HCT116 (cell line): ENCODE measurements at regions not wholly inside any gene's neighbourhood (a gene's known extent, or its start where the extent isn't known, plus 50 kb on each side); places are given as distances from the start of the nearest gene placed in this dataset.

Source experiments
- ATAC-seq: fragments of 200-7000 bp; cut with Tn5 transposase; 2 replicates; pipeline ENCODE4 v1.9.1; 2020; ENCODE audit warnings: mild to moderate bottlenecking, moderate library complexity
- BruUV-seq: library from RNA; stranded (reverse); fragments of 400-500 nt; replicated peaks from 2 replicates; lab custom pipeline; 2021; lab: Mats Ljungman, UMichigan
- CTCF ChIA-PET: fragments of 300-600 bp; sonication (Branson Sonifier 250); formaldehyde crosslinking; loops from one replicate; lab custom pipeline; 2021; ENCODE audit warnings: antibody characterized with exemption; lab: Charles Lee
- POLR2A ChIA-PET: fragments of 300-600, 350-600 bp; sonication (Branson Sonifier 250); formaldehyde crosslinking; loops from one replicate; lab custom pipeline; 2021; ENCODE audit warnings: antibody characterized with exemption; lab: Charles Lee
- RAD21 ChIA-PET, 2 experiments: fragments of 300-600 bp; sonication (Branson Sonifier 250); formaldehyde crosslinking; loops; one replicate each; lab custom pipeline; 2023; ENCODE audit warnings: low total read pairs in 2 of 2; ENCODE audit not compliant: uncharacterized antibody in 2 of 2, unreplicated experiment in 2 of 2, low non-redundant PET in 1 of 2; lab: Charles Lee
- DNase-seq: peaks from one replicate; pipeline ENCODE4 v3.0.0-alpha.2; 2010; ENCODE audit warnings: low read depth, low spot score
- H2AFZ ChIP-seq: fragments of 200-600 bp; shearing (Covaris generic), sonication (generic); 2 replicates; pipeline ENCODE4 v1.6.1; 2017; ENCODE audit warnings: low read depth, mixed run types, mixed read lengths, antibody characterized with exemption, low read length; ENCODE audit not compliant: poor library complexity, severe bottlenecking
- H3K27ac ChIP-seq: 2 replicates; pipeline ENCODE4 v1.5.1; 2012; ENCODE audit warnings: low read depth, low read length
- H3K27me3 ChIP-seq: fragments of 200-600 bp; sonication (generic); 2 replicates; pipeline ENCODE4 v1.6.1; 2016; ENCODE audit warnings: mixed run types, low read length, mixed read lengths; ENCODE audit not compliant: insufficient read depth
- H3K36me3 ChIP-seq, 2 experiments: fragments of 200-500 bp in 1 of 2; fragments of 200-600 bp in 1 of 2; sonication (Bioruptor generic) in 1 of 2; sonication (generic) in 1 of 2; 2 replicates each; pipeline versions ENCODE4 v1.5.1 to v1.6.1; 2014 to 2016; ENCODE audit warnings: low read length in 2 of 2, inconsistent platforms in 1 of 2, mixed read lengths in 1 of 2, mixed run types in 1 of 2; ENCODE audit not compliant: insufficient read depth in 2 of 2, control insufficient read depth in 1 of 2
- H3K4me1 ChIP-seq, 2 experiments: fragments of 200-600 bp in 1 of 2; sonication (generic) in 1 of 2; 2 replicates each; pipeline versions ENCODE4 v1.5.1 to v1.6.1; 2012 to 2017; ENCODE audit warnings: low read length in 2 of 2, inconsistent platforms in 1 of 2, mild to moderate bottlenecking in 1 of 2, mixed read lengths in 1 of 2, mixed run types in 1 of 2, moderate library complexity in 1 of 2; ENCODE audit not compliant: insufficient read depth in 2 of 2, control insufficient read depth in 1 of 2
- H3K4me2 ChIP-seq: fragments of 200-600 bp; sonication (generic); 2 replicates; pipeline ENCODE4 v1.6.1; 2017; ENCODE audit warnings: mixed run types, low read length, mixed read lengths
- H3K4me3 ChIP-seq, 2 experiments: fragments of 200-600 bp in 1 of 2; sonication (generic) in 1 of 2; replicated peaks in 1 of 2; 2 replicates each; pipeline ENCODE4 v1.5.1; 2011 to 2016; ENCODE audit warnings: low read length in 2 of 2, control low read depth in 1 of 2, low read depth in 1 of 2, mild to moderate bottlenecking in 1 of 2, mixed read lengths in 1 of 2, mixed run types in 1 of 2
- H3K79me2 ChIP-seq: fragments of 200-600 bp; sonication (generic); 2 replicates; pipeline ENCODE4 v1.6.1; 2017; ENCODE audit warnings: mild to moderate bottlenecking, mixed run types, low read length, moderate library complexity, mixed read lengths; ENCODE audit not compliant: insufficient read depth
- H3K9ac ChIP-seq: fragments of 200-600 bp; sonication (generic); 2 replicates; pipeline ENCODE4 v1.6.1; 2016; ENCODE audit warnings: low read length, mixed read lengths
- H3K9me2 ChIP-seq: fragments of 200-600 bp; sonication (generic), shearing (Covaris generic); 2 replicates; pipeline ENCODE4 v1.6.1; 2017; ENCODE audit warnings: mixed run types, mild to moderate bottlenecking, moderate library complexity; ENCODE audit not compliant: insufficient read depth
- H3K9me3 ChIP-seq, 2 experiments: fragments of 200-500 bp in 1 of 2; fragments of 200-600 bp in 1 of 2; sonication (Bioruptor generic) in 1 of 2; sonication (generic) in 1 of 2; 2 replicates each; pipeline ENCODE4 v1.6.1; 2014 to 2017; ENCODE audit warnings: low read length in 2 of 2, mixed read lengths in 2 of 2, inconsistent platforms in 1 of 2, low read depth in 1 of 2, mild to moderate bottlenecking in 1 of 2, mixed run types in 1 of 2, moderate library complexity in 1 of 2; ENCODE audit not compliant: control insufficient read depth in 1 of 2, insufficient read depth in 1 of 2
- H4K20me1 ChIP-seq: fragments of 200-600 bp; sonication (generic), shearing (Covaris generic); 2 replicates; pipeline ENCODE4 v1.6.1; 2017; ENCODE audit warnings: mixed run types, mild to moderate bottlenecking, moderate library complexity; ENCODE audit not compliant: insufficient read depth
- CEBPB ChIP-seq: IDR thresholded peaks from 2 replicates; pipeline ENCODE4 v1.6.1; 2012; ENCODE audit warnings: low read depth
- ELF1 ChIP-seq: IDR thresholded peaks from 2 replicates; pipeline ENCODE4 v1.6.1; 2012; ENCODE audit warnings: low read depth, borderline replicate concordance
- EZH2phosphoT487 ChIP-seq: fragments of 200-600 bp; IDR thresholded peaks from 2 replicates; pipeline ENCODE4 v1.6.1; 2018; ENCODE audit warnings: antibody characterized with exemption, borderline replicate concordance
- FOSL1 ChIP-seq: IDR thresholded peaks from 2 replicates; pipeline ENCODE4 v1.6.1; 2012; ENCODE audit warnings: low read depth
- JUND ChIP-seq: IDR thresholded peaks from 2 replicates; pipeline ENCODE4 v1.6.1; 2012
- MAX ChIP-seq: IDR thresholded peaks from 2 replicates; pipeline ENCODE4 v1.6.1; 2012
- POLR2A ChIP-seq: IDR thresholded peaks from 2 replicates; pipeline ENCODE4 v1.7.0; 2011; ENCODE audit warnings: borderline replicate concordance; ENCODE audit not compliant: insufficient read depth, insufficient read length; ENCODE audit errors: extremely low read depth
- POLR2AphosphoS5 ChIP-seq: IDR thresholded peaks from 2 replicates; pipeline ENCODE4 v1.6.1; 2011; ENCODE audit warnings: mild to moderate bottlenecking, low read depth, low read length, moderate library complexity
- REST ChIP-seq: IDR thresholded peaks from 2 replicates; pipeline ENCODE4 v1.6.1; 2012; ENCODE audit warnings: low read depth
- SIN3A ChIP-seq: IDR thresholded peaks from 2 replicates; pipeline ENCODE4 v1.6.1; 2012; ENCODE audit warnings: low read depth
- SP1 ChIP-seq: IDR thresholded peaks from 2 replicates; pipeline ENCODE4 v1.6.1; 2012; ENCODE audit warnings: low read depth
- SRF ChIP-seq: IDR thresholded peaks from 2 replicates; pipeline ENCODE4 v1.6.1; 2012; ENCODE audit warnings: low read depth
- TCF7L2 ChIP-seq: IDR thresholded peaks from 2 replicates; pipeline ENCODE4 v1.7.0; 2011; ENCODE audit warnings: borderline replicate concordance, inconsistent platforms; ENCODE audit not compliant: insufficient read depth, insufficient read length; ENCODE audit errors: extremely low read depth
- YY1 ChIP-seq: IDR thresholded peaks from 2 replicates; pipeline ENCODE4 v1.6.1; 2011; ENCODE audit warnings: low read length, low read depth, moderate library complexity, mild to moderate bottlenecking; ENCODE audit not compliant: insufficient replicate concordance; ENCODE audit errors: extremely low read depth
- ZFX ChIP-seq: fragments of 450-650 bp; IDR thresholded peaks from 2 replicates; pipeline ENCODE4 v1.6.1; 2017
- ZNF274 ChIP-seq: fragments of 200-500 bp; sonication (Bioruptor generic); IDR thresholded peaks from 2 replicates; pipeline ENCODE4 v1.6.1; 2014; ENCODE audit warnings: mild to moderate bottlenecking, low read depth, low read length, inconsistent platforms
- intact Hi-C: fragments of 100-400 bp; cut with micrococcal nuclease; formaldehyde crosslinking; loops from 2 replicates; pipeline ENCODE4 v1.10.0; 2022
- TF ChIP-seq, protein P1 (sequence below), 3 experiments: fragments of 200-600 bp in 1 of 3; sonication (generic) in 1 of 3; IDR thresholded peaks in 2 of 3; conservative IDR thresholded peaks in 1 of 3; 2 replicates each; pipeline ENCODE4 v1.5.1; 2012 to 2017; ENCODE audit warnings: low read depth in 2 of 3, low read length in 2 of 3, antibody characterized with exemption in 1 of 3, borderline replicate concordance in 1 of 3, control low read depth in 1 of 3, mild to moderate bottlenecking in 1 of 3, mixed read lengths in 1 of 3, mixed run types in 1 of 3, moderate library complexity in 1 of 3; ENCODE audit not compliant: insufficient read depth in 1 of 3

GRCh38 chr2:74762789-74763188 is 71.1 kb upstream of the HK2 start:
- H3K79me2 ChIP-seq: no peaks in the 10 kb centered on the region
- H3K4me2 ChIP-seq: no peak overlapping the region
- BruUV-seq: no TSS peak
- CTCF ChIA-PET: no interaction called here
- no peak for DNase-seq
- peak; percentile 46; the same call in 1 of the 2 replicates for ATAC-seq
- H3K27ac ChIP-seq: no peak overlapping the region
- no peak overlapping the region for H2AFZ ChIP-seq
- no peaks in the 10 kb centered on the region for H3K9me3 ChIP-seq
- no peaks in the 10 kb centered on the region for H4K20me1 ChIP-seq
- H3K27me3 ChIP-seq: no peaks in the 10 kb centered on the region
- POLR2A ChIA-PET: no interaction called here
- H3K9me2 ChIP-seq: no peaks in the 10 kb centered on the region
- intact Hi-C loops: no loop called here
- H3K4me1 ChIP-seq: no peaks in the 10 kb centered on the region
- H3K9ac ChIP-seq: no peak overlapping the region
- no peaks in the 10 kb centered on the region for H3K36me3 ChIP-seq
- TF ChIP-seq FOSL1: no peak
- TF ChIP-seq, protein P1, sequence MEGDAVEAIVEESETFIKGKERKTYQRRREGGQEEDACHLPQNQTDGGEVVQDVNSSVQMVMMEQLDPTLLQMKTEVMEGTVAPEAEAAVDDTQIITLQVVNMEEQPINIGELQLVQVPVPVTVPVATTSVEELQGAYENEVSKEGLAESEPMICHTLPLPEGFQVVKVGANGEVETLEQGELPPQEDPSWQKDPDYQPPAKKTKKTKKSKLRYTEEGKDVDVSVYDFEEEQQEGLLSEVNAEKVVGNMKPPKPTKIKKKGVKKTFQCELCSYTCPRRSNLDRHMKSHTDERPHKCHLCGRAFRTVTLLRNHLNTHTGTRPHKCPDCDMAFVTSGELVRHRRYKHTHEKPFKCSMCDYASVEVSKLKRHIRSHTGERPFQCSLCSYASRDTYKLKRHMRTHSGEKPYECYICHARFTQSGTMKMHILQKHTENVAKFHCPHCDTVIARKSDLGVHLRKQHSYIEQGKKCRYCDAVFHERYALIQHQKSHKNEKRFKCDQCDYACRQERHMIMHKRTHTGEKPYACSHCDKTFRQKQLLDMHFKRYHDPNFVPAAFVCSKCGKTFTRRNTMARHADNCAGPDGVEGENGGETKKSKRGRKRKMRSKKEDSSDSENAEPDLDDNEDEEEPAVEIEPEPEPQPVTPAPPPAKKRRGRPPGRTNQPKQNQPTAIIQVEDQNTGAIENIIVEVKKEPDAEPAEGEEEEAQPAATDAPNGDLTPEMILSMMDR (IDR thresholded peaks at IDR 0.05 in 2 of 3, conservative IDR thresholded peaks at IDR 0.05 in 1 of 3; ENCODE audit: borderline replicate concordance in 1 of 3, insufficient read depth in 1 of 3, low read depth in 2 of 3, low read length in 2 of 3): peak in 1 of 3 experiments; percentile 22; a peak in 1 of 6 replicates
- RAD21 ChIA-PET: no interaction called here
- H3K4me3 ChIP-seq: no peak overlapping the region

- Histone ChIP-seq H3K27ac (no peak overlapping the region), H3K9me3 (no peaks in the 10 kb centered on the region), H3K79me2 (no peaks in the 10 kb centered on the region), H3K4me2 (no peak overlapping the region), H3K4me3 (no peak overlapping the region), H2AFZ (no peak overlapping the region), H3K4me1 (no peaks in the 10 kb centered on the region), H3K9me2 (no peaks in the 10 kb centered on the region), H3K27me3 (no peaks in the 10 kb centered on the region), H3K9ac (no peak overlapping the region), H4K20me1 (no peaks in the 10 kb centered on the region), H3K36me3 (no peaks in the 10 kb centered on the region)
- ChIA-PET POLR2A (no interaction called here), RAD21 (no interaction called here), CTCF (no interaction called here)
- ATAC-seq (no peak), DNase-seq (no peak)
- no TSS peak for BruUV-seq
- intact Hi-C loops: no loop called here
- no peak for TF ChIP-seq REST
- TF ChIP-seq ZNF274: no peak
- TF ChIP-seq POLR2AphosphoS5: no peak
- TF ChIP-seq SRF: no peak
- no peak for TF ChIP-seq JUND
- no peak for TF ChIP-seq MAX
- no peak for TF ChIP-seq YY1
- TF ChIP-seq EZH2phosphoT487: no peak
- TF ChIP-seq SIN3A: no peak
- TF ChIP-seq SP1: no peak
- TF ChIP-seq ZFX: no peak
- no peak for TF ChIP-seq FOSL1
- TF ChIP-seq POLR2A: no peak
- TF ChIP-seq CEBPB: no peak
- TF ChIP-seq ELF1: no peak
- TF ChIP-seq TCF7L2: no peak
These were observed 69.9 kb upstream of the HK2 start for GRCh38 chr2:74763962-74764428.
